Mesenchymal stem cell (in vitro differentiated cells and primary cell): ENCODE measurements at regions not wholly inside any gene's neighbourhood (a gene's known extent, or its start where the extent isn't known, plus 50 kb on each side); places are given as distances from the start of the nearest gene placed in this dataset.

Experiments
- DNase-seq: peaks from one replicate; pipeline ENCODE4 v3.0.0-alpha.2; 2013
- H2AFZ ChIP-seq: one replicate; pipeline ENCODE4 v1.6.1; 2013; ENCODE audit warnings: low read depth, mild to moderate bottlenecking, control low read depth, inconsistent platforms, low read length, moderate library complexity
- H2AK5ac ChIP-seq: 2 replicates; pipeline ENCODE4 v1.6.1; 2013; ENCODE audit warnings: low read length, moderate library complexity, mild to moderate bottlenecking, inconsistent platforms; ENCODE audit not compliant: severe bottlenecking
- H2BK120ac ChIP-seq: one replicate; pipeline ENCODE4 v1.6.1; 2013; ENCODE audit warnings: low read depth, mild to moderate bottlenecking, inconsistent platforms, low read length, moderate library complexity
- H2BK12ac ChIP-seq, 2 experiments: one replicate each; pipeline ENCODE4 v1.6.1; 2013; ENCODE audit warnings: inconsistent platforms in 2 of 2, low read length in 2 of 2, mild to moderate bottlenecking in 2 of 2, moderate library complexity in 2 of 2, control low read depth in 1 of 2
- H2BK15ac ChIP-seq: one replicate; pipeline ENCODE4 v1.6.1; 2013; ENCODE audit warnings: mild to moderate bottlenecking, low read depth, inconsistent platforms; ENCODE audit not compliant: poor library complexity, severe bottlenecking
- H2BK5ac ChIP-seq: 2 replicates; pipeline ENCODE4 v1.6.1; 2013; ENCODE audit warnings: low read depth, mild to moderate bottlenecking, low read length, control low read depth, inconsistent platforms; ENCODE audit not compliant: poor library complexity, severe bottlenecking
- H3K14ac ChIP-seq, 2 experiments: one replicate each; pipeline ENCODE4 v1.6.1; 2013; ENCODE audit warnings: inconsistent platforms in 2 of 2, low read length in 2 of 2, control low read depth in 1 of 2, mild to moderate bottlenecking in 1 of 2, moderate library complexity in 1 of 2
- H3K18ac ChIP-seq, 2 experiments: one replicate each; pipeline ENCODE4 v1.6.1; 2013; ENCODE audit warnings: inconsistent platforms in 2 of 2, low read length in 2 of 2, control low read depth in 1 of 2, low read depth in 1 of 2, mild to moderate bottlenecking in 1 of 2
- H3K23ac ChIP-seq, 2 experiments: one replicate each; pipeline ENCODE4 v1.6.1; 2013; ENCODE audit warnings: inconsistent platforms in 2 of 2, low read length in 2 of 2, mild to moderate bottlenecking in 2 of 2, moderate library complexity in 2 of 2, control low read depth in 1 of 2
- H3K27ac ChIP-seq: 2 replicates; pipeline ENCODE4 v1.5.1; 2013; ENCODE audit warnings: mild to moderate bottlenecking, moderate library complexity, low read length, control low read depth, inconsistent platforms; ENCODE audit not compliant: poor library complexity, severe bottlenecking
- H3K27me3 ChIP-seq, 2 experiments: 2 replicates each; pipeline versions ENCODE4 v1.6.1 to v1.7.0; 2013; ENCODE audit warnings: low read length in 2 of 2, mild to moderate bottlenecking in 2 of 2, moderate library complexity in 2 of 2, control low read depth in 1 of 2, inconsistent platforms in 1 of 2; ENCODE audit not compliant: control insufficient read depth in 1 of 2, insufficient read depth in 1 of 2
- H3K36me3 ChIP-seq, 2 experiments: 2 replicates each; pipeline versions ENCODE4 v1.6.1 to v1.7.0; 2013; ENCODE audit warnings: low read length in 2 of 2, control low read depth in 1 of 2, inconsistent platforms in 1 of 2, low read depth in 1 of 2, mild to moderate bottlenecking in 1 of 2; ENCODE audit not compliant: insufficient read depth in 2 of 2, control insufficient read depth in 1 of 2
- H3K4ac ChIP-seq, 2 experiments: one replicate each; pipeline ENCODE4 v1.6.1; 2013; ENCODE audit warnings: inconsistent platforms in 2 of 2, low read length in 2 of 2, mild to moderate bottlenecking in 2 of 2, moderate library complexity in 2 of 2, control low read depth in 1 of 2, low read depth in 1 of 2
- H3K4me1 ChIP-seq: 2 replicates; pipeline ENCODE4 v1.6.1; 2013; ENCODE audit warnings: low read depth, low read length, control low read depth; ENCODE audit not compliant: control insufficient read depth, insufficient read depth
- H3K4me2 ChIP-seq: 2 replicates; pipeline ENCODE4 v1.6.1; 2013; ENCODE audit warnings: low read length, mild to moderate bottlenecking, inconsistent platforms; ENCODE audit not compliant: poor library complexity, severe bottlenecking
- H3K4me3 ChIP-seq, 2 experiments: 2 replicates each; pipeline versions ENCODE4 v1.5.1 to v1.7.0; 2013; ENCODE audit warnings: low read length in 2 of 2, mild to moderate bottlenecking in 2 of 2, control low read depth in 1 of 2, low read depth in 1 of 2; ENCODE audit not compliant: insufficient read depth in 1 of 2
- H3K79me1 ChIP-seq: replicated peaks from 2 replicates; pipeline ENCODE4 v1.6.1; 2013; ENCODE audit warnings: mild to moderate bottlenecking, control low read depth, low read length, inconsistent platforms; ENCODE audit not compliant: poor library complexity, severe bottlenecking
- H3K9ac ChIP-seq: 2 replicates; pipeline ENCODE4 v1.7.0; 2013; ENCODE audit warnings: mild to moderate bottlenecking, low read length, moderate library complexity
- H3K9me3 ChIP-seq: 2 replicates; pipeline ENCODE4 v1.7.0; 2013; ENCODE audit warnings: mild to moderate bottlenecking, low read length; ENCODE audit not compliant: control insufficient read depth
- H4K8ac ChIP-seq: one replicate; pipeline ENCODE4 v1.6.1; 2013; ENCODE audit warnings: inconsistent platforms, mild to moderate bottlenecking, low read length, moderate library complexity
- H4K91ac ChIP-seq: one replicate; pipeline ENCODE4 v1.6.1; 2013; ENCODE audit warnings: mild to moderate bottlenecking, low read length, inconsistent platforms
- WGBS: methylation state at CpG from one replicate; pipeline ENCODE4 v1.1.7; 2013; ENCODE audit warnings: mixed read lengths; 5-methylcytosine and 5-hydroxymethylcytosine counted together

DNA sequence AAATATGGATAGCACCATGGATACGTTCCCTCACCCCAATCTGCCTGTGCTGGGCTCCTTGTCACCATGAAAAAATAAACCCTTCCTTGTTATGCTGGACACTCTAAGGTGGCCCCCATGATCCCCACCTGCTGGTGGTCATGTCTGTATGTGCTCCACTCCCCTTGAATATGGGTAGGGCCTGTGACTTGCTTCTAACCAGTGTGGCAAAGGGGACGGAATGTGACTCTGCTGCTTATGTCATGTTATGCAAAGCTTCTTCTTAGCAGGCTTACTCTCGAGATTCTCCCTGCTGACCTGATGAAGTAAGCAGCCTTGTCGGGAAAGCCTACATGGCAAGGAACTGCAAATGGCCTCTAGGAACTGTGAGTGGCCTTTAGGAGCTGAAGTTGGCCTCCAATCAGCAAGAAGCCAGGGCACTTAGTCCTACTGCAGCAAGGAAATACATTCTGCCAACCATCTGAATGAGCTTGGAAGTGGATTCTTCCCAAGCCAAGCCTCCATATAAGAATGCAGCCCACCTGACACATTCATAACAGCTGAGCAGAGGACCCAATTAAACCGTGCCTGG is 159.9 kb downstream of the CCDC34 start:
- peak overlapping the region; percentile 50 for H2AK5ac ChIP-seq
- no peaks in the 10 kb centered on the region for H3K9me3 ChIP-seq
- peaks cover 11% of the 10 kb centered on the region for H3K4me1 ChIP-seq
- WGBS, result 80% methylated on average over 5 of the region's 5 CpGs
- peak overlapping the region in 1 of 2 experiments; percentile 13 for H3K4ac ChIP-seq
- no peak overlapping the region for H2BK5ac ChIP-seq
- H2BK12ac ChIP-seq, result peak overlapping the region in 1 of 2 experiments; percentile 29
- no peak overlapping the region for H4K8ac ChIP-seq
- H2BK120ac ChIP-seq, result no peak overlapping the region
- no peak overlapping the region for H3K4me2 ChIP-seq
- H3K14ac ChIP-seq, result peak overlapping the region in 1 of 2 experiments; percentile 35
- no peaks in the 10 kb centered on the region for H3K36me3 ChIP-seq
- H3K79me1 ChIP-seq, result no peaks in the 10 kb centered on the region
- no peak overlapping the region for H2AFZ ChIP-seq
- no peak overlapping the region for H3K4me3 ChIP-seq
- no peak overlapping the region for H3K23ac ChIP-seq
- H2BK15ac ChIP-seq, result no peak overlapping the region
- H3K18ac ChIP-seq, result no peak overlapping the region
- H3K27me3 ChIP-seq, result no peaks in the 10 kb centered on the region
- no peak for DNase-seq
- no peak overlapping the region for H4K91ac ChIP-seq
- no peak overlapping the region for H3K27ac ChIP-seq
- no peak overlapping the region for H3K9ac ChIP-seq

DNA sequence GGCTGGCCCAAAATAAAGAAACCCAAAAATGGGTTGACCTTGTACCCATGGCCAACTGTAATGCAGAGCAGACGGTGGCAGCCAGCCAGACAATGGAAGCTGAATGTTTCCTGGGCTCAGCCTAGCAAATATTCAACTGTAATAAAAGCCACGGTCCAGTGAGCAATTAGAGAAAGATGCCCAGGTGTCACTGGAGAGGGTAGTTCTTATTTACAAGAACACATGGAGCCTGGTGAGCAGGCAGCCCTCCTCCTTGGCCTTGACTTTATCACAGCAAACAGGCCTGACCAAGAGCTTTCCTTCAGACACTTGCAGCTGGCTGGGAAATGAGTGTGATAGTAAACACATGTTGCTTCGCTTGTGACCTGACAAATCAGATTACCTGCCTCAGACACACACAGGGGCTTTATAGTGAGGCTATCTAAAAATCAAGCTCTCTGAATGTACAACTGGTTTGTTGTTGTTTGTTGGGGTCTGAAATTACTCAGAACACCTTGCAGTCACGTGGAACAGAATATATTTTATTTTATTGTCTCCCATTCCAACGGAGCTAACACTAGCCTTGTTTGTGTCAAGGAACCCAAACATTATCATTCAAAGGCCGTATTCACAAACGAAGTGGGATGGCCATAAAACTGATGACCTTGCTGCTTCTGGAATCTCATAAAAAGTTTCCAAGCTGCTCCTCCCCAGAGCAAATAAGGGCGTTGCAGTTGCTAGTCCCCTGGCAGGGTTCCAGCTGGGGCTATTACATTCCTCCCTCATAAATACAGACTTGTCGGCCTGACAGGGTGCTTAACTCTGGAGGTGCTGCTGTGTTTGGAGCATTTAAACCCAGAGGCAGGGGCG is 161.1 kb downstream of the BBOX1 start:
- Histone ChIP-seq H3K4me1 (peaks cover 11% of the 10 kb centered on the region), H3K36me3 (no peaks in the 10 kb centered on the region), H3K79me1 (no peaks in the 10 kb centered on the region), H2AFZ (no peak overlapping the region), H3K27ac (peak overlapping the region; percentile 65), H3K9ac (peak overlapping the region; percentile 23), H3K4ac (peak overlapping the region in 1 of 2 experiments; percentile 24), H3K4me2 (no peak overlapping the region), H3K23ac (no peak overlapping the region), H3K14ac (no peak overlapping the region), H2AK5ac (no peak overlapping the region), H2BK12ac (peak overlapping the region in 1 of 2 experiments; percentile 10), H3K4me3 (no peak overlapping the region), H2BK15ac (no peak overlapping the region), H4K91ac (no peak overlapping the region), H4K8ac (no peak overlapping the region), H2BK5ac (no peak overlapping the region), H3K18ac (no peak overlapping the region), H2BK120ac (no peak overlapping the region), H3K27me3 (no peaks in the 10 kb centered on the region), H3K9me3 (no peaks in the 10 kb centered on the region)
- 11% methylated on average over 9 of the region's 10 CpGs for WGBS
- peak; percentile 80 for DNase-seq

DNA sequence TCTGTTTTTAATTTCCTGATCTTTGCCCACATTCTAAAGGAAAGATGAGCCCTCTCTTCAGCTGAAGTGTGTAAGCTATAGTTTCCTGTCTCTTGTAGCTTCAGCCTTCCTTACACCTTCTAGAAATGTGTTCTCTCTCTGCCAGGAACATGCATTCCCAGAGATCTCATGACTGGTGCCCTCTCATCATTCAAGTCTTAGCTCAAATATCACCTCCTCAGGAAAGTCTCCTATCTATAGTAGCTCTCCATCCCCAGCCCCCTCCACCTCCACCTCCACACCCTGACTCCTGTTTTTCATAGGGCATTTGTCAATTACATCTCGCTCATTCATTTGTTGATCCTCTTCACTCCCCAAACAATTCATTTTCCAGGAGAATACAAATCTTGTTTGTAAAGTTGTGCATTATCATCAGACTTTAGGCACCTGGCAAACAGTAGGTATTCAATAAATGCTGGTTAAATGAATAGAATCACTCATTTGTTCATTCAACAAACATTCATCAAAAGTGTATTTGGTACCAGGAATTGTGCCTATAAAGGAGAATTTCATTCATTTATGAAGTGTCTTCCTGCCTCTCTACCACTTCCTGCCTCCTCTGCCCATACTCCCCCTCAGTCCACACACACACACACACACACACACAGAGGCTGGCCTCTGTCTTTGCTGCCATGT is 160.3 kb downstream of the BBOX1 start:
- H3K36me3 ChIP-seq, result no peaks in the 10 kb centered on the region
- peak overlapping the region in 1 of 2 experiments; percentile 10 for H2BK12ac ChIP-seq
- 100% methylated on average over 1 of the region's 1 CpG for WGBS
- no peaks in the 10 kb centered on the region for H3K27me3 ChIP-seq
- H2BK120ac ChIP-seq, result no peak overlapping the region
- no peak overlapping the region for H3K4me2 ChIP-seq
- H3K27ac ChIP-seq, result peak overlapping the region; percentile 65
- H2BK15ac ChIP-seq, result no peak overlapping the region
- peak overlapping the region; percentile 20 for H2AK5ac ChIP-seq
- H4K91ac ChIP-seq, result no peak overlapping the region
- H2AFZ ChIP-seq, result no peak overlapping the region
- DNase-seq, result no peak
- no peak overlapping the region for H4K8ac ChIP-seq
- no peak overlapping the region for H3K23ac ChIP-seq
- H3K4ac ChIP-seq, result peak overlapping the region in 1 of 2 experiments; percentile 24
- no peak overlapping the region for H3K4me3 ChIP-seq
- H3K4me1 ChIP-seq, result peaks cover 11% of the 10 kb centered on the region
- H3K9me3 ChIP-seq, result no peaks in the 10 kb centered on the region
- H3K9ac ChIP-seq, result no peak overlapping the region
- no peak overlapping the region for H3K14ac ChIP-seq
- H3K18ac ChIP-seq, result no peak overlapping the region
- no peak overlapping the region for H2BK5ac ChIP-seq
- H3K79me1 ChIP-seq, result no peaks in the 10 kb centered on the region
